ENCODE measurements at regions not wholly inside any gene's neighbourhood (a gene's known extent, or its start where the extent isn't known, plus 50 kb on each side); places are given as distances from the start of the nearest gene placed in this dataset.

DNA sequence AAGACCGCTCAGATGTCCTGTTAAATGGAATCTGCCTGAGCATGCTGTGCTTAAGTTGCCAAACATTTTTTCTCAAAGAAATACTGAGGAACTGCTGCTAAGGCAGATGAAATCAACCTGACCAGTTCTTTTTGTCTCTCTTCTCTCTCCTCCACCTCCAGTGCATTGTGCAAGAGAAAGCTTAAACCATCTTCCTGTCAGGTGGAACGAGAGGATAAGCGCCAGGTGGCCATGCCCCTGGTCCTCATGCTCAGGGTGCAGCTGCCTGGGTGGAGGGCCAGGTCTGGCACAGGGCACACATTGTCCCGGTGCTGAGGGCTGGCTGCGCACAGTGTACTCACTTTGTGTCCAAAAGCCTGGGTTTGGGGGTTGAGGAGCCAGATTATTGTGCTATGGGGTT, 176.2 kb upstream of the TP63 start:
- TF ChIP-seq POLR2A (IDR thresholded peaks at IDR 0.05), result no peak
- TF ChIP-seq, protein P1, sequence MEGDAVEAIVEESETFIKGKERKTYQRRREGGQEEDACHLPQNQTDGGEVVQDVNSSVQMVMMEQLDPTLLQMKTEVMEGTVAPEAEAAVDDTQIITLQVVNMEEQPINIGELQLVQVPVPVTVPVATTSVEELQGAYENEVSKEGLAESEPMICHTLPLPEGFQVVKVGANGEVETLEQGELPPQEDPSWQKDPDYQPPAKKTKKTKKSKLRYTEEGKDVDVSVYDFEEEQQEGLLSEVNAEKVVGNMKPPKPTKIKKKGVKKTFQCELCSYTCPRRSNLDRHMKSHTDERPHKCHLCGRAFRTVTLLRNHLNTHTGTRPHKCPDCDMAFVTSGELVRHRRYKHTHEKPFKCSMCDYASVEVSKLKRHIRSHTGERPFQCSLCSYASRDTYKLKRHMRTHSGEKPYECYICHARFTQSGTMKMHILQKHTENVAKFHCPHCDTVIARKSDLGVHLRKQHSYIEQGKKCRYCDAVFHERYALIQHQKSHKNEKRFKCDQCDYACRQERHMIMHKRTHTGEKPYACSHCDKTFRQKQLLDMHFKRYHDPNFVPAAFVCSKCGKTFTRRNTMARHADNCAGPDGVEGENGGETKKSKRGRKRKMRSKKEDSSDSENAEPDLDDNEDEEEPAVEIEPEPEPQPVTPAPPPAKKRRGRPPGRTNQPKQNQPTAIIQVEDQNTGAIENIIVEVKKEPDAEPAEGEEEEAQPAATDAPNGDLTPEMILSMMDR (IDR thresholded peaks at IDR 0.05), result no peak
